ENCODE measurements at regions not wholly inside any gene's neighbourhood (a gene's known extent, or its start where the extent isn't known, plus 50 kb on each side); places are given as distances from the start of the nearest gene placed in this dataset.

- no peaks in the 10 kb centered on the region for H3K4me1 ChIP-seq (ENCODE audit: control insufficient read depth, insufficient read depth, low read length)
- no TSS peak for BruUV-seq (replicated peaks)
- ATAC-seq (no peak), DNase-seq (ENCODE audit: low read depth, low spot score) (no peak)
- no peaks in the 10 kb centered on the region for H3K36me3 ChIP-seq (ENCODE audit: control insufficient read depth, insufficient read depth, low read length)
- no peaks in the 10 kb centered on the region for H3K9me3 ChIP-seq (ENCODE audit: control insufficient read depth, insufficient read depth, low read depth, low read length)
- no peak overlapping the region for H3K27ac ChIP-seq (ENCODE audit: low read length)
- intact Hi-C loops (cut with micrococcal nuclease; ENCODE audit: unreplicated experiment) (no loop called here), in situ Hi-C loops (cut with HindIII; ENCODE audit: low pct_unique_long_range_greater_than_20kb, low sequenced_read_pairs) (no loop called here)
- no peaks in the 10 kb centered on the region for H3K27me3 ChIP-seq (ENCODE audit: control insufficient read depth, insufficient read depth, low read length)
- ChIA-PET POLR2A (no interaction called here), CTCF (interaction anchor here (0.5 to 0.7 kb wide), 2 partner anchors 41 to 309 kb away, joined by 3 to 10 read pairs; no protein-coding TSS in a partner anchor)
- no peak for TF ChIP-seq TCF7L2 (IDR thresholded peaks at IDR 0.05; ENCODE audit: low read depth, low read length)
- TF ChIP-seq CTCF (IDR thresholded peaks at IDR 0.05): no peak
- no peak for TF ChIP-seq SIN3A (IDR thresholded peaks at IDR 0.05; ENCODE audit: borderline replicate concordance, insufficient read depth, low read depth, low read length)
- TF ChIP-seq, protein P1, sequence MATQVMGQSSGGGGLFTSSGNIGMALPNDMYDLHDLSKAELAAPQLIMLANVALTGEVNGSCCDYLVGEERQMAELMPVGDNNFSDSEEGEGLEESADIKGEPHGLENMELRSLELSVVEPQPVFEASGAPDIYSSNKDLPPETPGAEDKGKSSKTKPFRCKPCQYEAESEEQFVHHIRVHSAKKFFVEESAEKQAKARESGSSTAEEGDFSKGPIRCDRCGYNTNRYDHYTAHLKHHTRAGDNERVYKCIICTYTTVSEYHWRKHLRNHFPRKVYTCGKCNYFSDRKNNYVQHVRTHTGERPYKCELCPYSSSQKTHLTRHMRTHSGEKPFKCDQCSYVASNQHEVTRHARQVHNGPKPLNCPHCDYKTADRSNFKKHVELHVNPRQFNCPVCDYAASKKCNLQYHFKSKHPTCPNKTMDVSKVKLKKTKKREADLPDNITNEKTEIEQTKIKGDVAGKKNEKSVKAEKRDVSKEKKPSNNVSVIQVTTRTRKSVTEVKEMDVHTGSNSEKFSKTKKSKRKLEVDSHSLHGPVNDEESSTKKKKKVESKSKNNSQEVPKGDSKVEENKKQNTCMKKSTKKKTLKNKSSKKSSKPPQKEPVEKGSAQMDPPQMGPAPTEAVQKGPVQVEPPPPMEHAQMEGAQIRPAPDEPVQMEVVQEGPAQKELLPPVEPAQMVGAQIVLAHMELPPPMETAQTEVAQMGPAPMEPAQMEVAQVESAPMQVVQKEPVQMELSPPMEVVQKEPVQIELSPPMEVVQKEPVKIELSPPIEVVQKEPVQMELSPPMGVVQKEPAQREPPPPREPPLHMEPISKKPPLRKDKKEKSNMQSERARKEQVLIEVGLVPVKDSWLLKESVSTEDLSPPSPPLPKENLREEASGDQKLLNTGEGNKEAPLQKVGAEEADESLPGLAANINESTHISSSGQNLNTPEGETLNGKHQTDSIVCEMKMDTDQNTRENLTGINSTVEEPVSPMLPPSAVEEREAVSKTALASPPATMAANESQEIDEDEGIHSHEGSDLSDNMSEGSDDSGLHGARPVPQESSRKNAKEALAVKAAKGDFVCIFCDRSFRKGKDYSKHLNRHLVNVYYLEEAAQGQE (IDR thresholded peaks at IDR 0.05; ENCODE audit: insufficient read depth in 1 of 2, low read depth in 2 of 2, low read length in 1 of 2): no peak
- no peak for TF ChIP-seq POLR2AphosphoS5 (IDR thresholded peaks at IDR 0.05; ENCODE audit: low read depth, low read length)
- no peak overlapping the region for H3K4me3 ChIP-seq (ENCODE audit: low read depth in 2 of 2, low read length in 2 of 2)
Observed at GRCh38 chr13:74214321-74214720, 80.1 kb upstream of the KLF12 start.

- ChIA-PET POLR2A (no interaction called here), CTCF (no interaction called here)
- H3K36me3 ChIP-seq (ENCODE audit: control insufficient read depth, insufficient read depth, low read length): no peaks in the 10 kb centered on the region
- TF ChIP-seq TCF7L2 (IDR thresholded peaks at IDR 0.05; ENCODE audit: low read depth, low read length) (no peak), POLR2AphosphoS5 (IDR thresholded peaks at IDR 0.05; ENCODE audit: low read depth, low read length) (no peak), CTCF (IDR thresholded peaks at IDR 0.05) (no peak), SIN3A (IDR thresholded peaks at IDR 0.05; ENCODE audit: borderline replicate concordance, insufficient read depth, low read depth, low read length) (no peak)
- TF ChIP-seq, protein P1 (IDR thresholded peaks at IDR 0.05; ENCODE audit: insufficient read depth in 1 of 2, low read depth in 2 of 2, low read length in 1 of 2): no peak
- no peak overlapping the region for H3K27ac ChIP-seq (ENCODE audit: low read length)
- DNase-seq (ENCODE audit: low read depth, low spot score) (no peak), ATAC-seq (no peak)
- H3K4me1 ChIP-seq (ENCODE audit: control insufficient read depth, insufficient read depth, low read length): no peaks in the 10 kb centered on the region
- BruUV-seq (replicated peaks): no TSS peak
- in situ Hi-C loops (cut with HindIII; ENCODE audit: low pct_unique_long_range_greater_than_20kb, low sequenced_read_pairs): no loop called here
- intact Hi-C loops (cut with micrococcal nuclease; ENCODE audit: unreplicated experiment): no loop called here
- H3K9me3 ChIP-seq (ENCODE audit: control insufficient read depth, insufficient read depth, low read depth, low read length): no peaks in the 10 kb centered on the region
- H3K4me3 ChIP-seq (ENCODE audit: low read depth in 2 of 2, low read length in 2 of 2): no peak overlapping the region
- no peaks in the 10 kb centered on the region for H3K27me3 ChIP-seq (ENCODE audit: control insufficient read depth, insufficient read depth, low read length)
Observed at GRCh38 chr13:74210693-74211393, 76.6 kb upstream of the KLF12 start.

Data from Panc1 (cell line).